ENCODE measurements at regions not wholly inside any gene's neighbourhood (a gene's known extent, or its start where the extent isn't known, plus 50 kb on each side); places are given as distances from the start of the nearest gene placed in this dataset.

- no peak for DNase-seq (ENCODE audit: low read depth)
Measured at GRCh38 chr10:54993148-54993547, 192.1 kb upstream of the PCDH15 start.

GRCh38 chr10:54985732-54986131 lies 184.7 kb upstream of the PCDH15 start:
- no peak for DNase-seq (ENCODE audit: low read depth)

GRCh38 chr10:54983255-54983654 lies 182.2 kb upstream of the PCDH15 start:
- no peak for DNase-seq (ENCODE audit: low read depth)

- no peak for DNase-seq (ENCODE audit: low read depth)
Measured at GRCh38 chr10:54962134-54962900, 161.3 kb upstream of the PCDH15 start.

GRCh38 chr10:54961040-54961439 lies 160.0 kb upstream of the PCDH15 start:
- no peak for DNase-seq (ENCODE audit: low read depth)

GRCh38 chr10:54958844-54959243 lies 157.8 kb upstream of the PCDH15 start:
- no peak for DNase-seq (ENCODE audit: low read depth)

- DNase-seq (ENCODE audit: low read depth): no peak
Measured at GRCh38 chr10:54947605-54948004, 146.6 kb upstream of the PCDH15 start.

- no peak for DNase-seq (ENCODE audit: low read depth)
Measured at GRCh38 chr10:54940418-54940817, 139.4 kb upstream of the PCDH15 start.

- DNase-seq (ENCODE audit: low read depth): no peak
Measured at GRCh38 chr10:54914049-54914448, 113.0 kb upstream of the PCDH15 start.

GRCh38 chr10:54909165-54909564 lies 108.1 kb upstream of the PCDH15 start:
- no peak for DNase-seq (ENCODE audit: low read depth)

GRCh38 chr10:54908019-54908418 lies 107.0 kb upstream of the PCDH15 start:
- no peak for DNase-seq (ENCODE audit: low read depth)

GRCh38 chr10:54906940-54907339 lies 105.9 kb upstream of the PCDH15 start:
- no peak for DNase-seq (ENCODE audit: low read depth)

- no peak for DNase-seq (ENCODE audit: low read depth)
Measured at GRCh38 chr10:54905578-54906192, 104.7 kb upstream of the PCDH15 start.

- no peak for DNase-seq (ENCODE audit: low read depth)
Measured at GRCh38 chr10:54904833-54905232, 103.8 kb upstream of the PCDH15 start.

GRCh38 chr10:54903745-54904144 lies 102.7 kb upstream of the PCDH15 start:
- no peak for DNase-seq (ENCODE audit: low read depth)

- DNase-seq (ENCODE audit: low read depth): no peak
Measured at GRCh38 chr10:54900584-54900983, 99.6 kb upstream of the PCDH15 start.

GRCh38 chr10:54880996-54881395 lies 80.0 kb upstream of the PCDH15 start:
- no peak for DNase-seq (ENCODE audit: low read depth)

GRCh38 chr10:54869022-54869421 lies 68.0 kb upstream of the PCDH15 start:
- peak; percentile 3 for DNase-seq (ENCODE audit: low read depth)

GRCh38 chr10:54866666-54867065 lies 65.6 kb upstream of the PCDH15 start:
- DNase-seq (ENCODE audit: low read depth): no peak

GRCh38 chr10:54854843-54855242 lies 53.8 kb upstream of the PCDH15 start:
- DNase-seq (ENCODE audit: low read depth): no peak

- DNase-seq (ENCODE audit: low read depth): no peak
Measured at GRCh38 chr10:54854389-54854788, 53.4 kb upstream of the PCDH15 start.

GRCh38 chr10:54853883-54854282 lies 52.9 kb upstream of the PCDH15 start:
- DNase-seq (ENCODE audit: low read depth): no peak

Measured in RPMI7951 (cell line).